ENCODE measurements at regions not wholly inside any gene's neighbourhood (a gene's known extent, or its start where the extent isn't known, plus 50 kb on each side); places are given as distances from the start of the nearest gene placed in this dataset.

DNA sequence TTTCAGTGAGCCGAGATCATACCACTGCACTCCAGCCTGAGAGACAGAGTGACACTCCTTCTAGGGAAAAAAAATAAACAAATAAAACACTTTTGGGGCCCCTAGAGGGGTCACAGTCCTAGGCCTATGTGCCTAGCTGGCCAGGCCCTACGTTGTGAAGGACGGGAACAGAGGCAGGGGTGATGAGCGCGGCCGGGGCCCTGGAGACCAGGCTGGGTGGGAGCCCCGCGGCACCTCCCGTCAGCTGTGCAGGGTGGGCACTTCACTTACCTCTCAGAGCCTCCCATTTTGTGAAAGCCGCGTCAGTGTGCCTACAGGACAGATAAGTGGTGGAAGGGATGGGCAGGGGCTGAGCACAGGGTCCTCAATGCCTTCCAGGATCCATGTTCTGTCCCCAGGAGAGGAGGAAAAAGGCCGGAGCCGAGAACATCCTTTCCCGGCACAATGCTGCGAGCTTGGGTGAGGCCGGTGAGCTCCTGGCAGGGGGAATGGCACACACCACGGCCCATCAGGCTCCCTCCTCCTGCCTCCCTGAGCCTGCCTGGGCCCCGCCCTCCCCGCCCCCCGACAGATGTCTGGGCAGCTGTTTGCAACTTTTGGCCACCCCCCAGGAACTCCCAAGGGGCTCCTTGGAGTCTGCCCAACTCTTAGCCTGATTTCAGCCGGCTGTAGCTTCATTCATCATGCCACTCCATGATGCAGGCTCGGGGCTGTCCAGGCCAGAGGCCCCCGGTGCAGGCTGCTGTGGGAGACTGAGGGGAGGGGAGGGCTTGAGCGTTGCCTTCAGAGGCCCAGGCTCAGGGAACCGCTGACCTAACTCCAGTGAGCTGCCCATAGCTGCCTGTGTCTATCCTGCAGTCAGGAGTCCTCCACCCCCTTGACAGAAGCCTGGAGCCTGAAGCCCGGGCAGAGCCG is 196.5 kb downstream of the TFCP2L1 start:
- TF ChIP-seq POLR2AphosphoS5 (IDR thresholded peaks at IDR 0.05; ENCODE audit: low read length) (no peak), CEBPB (IDR thresholded peaks at IDR 0.05; ENCODE audit: borderline replicate concordance in 1 of 2, low read depth in 2 of 2, low read length in 2 of 2) (no peak), EP300 (IDR thresholded peaks at IDR 0.05; ENCODE audit: borderline replicate concordance in 1 of 2, control insufficient read depth in 1 of 2, low read depth in 2 of 2, low read length in 2 of 2) (no peak), SREBF1 (IDR thresholded peaks at IDR 0.05; ENCODE audit: low read length) (no peak), TAF1 (IDR thresholded peaks at IDR 0.05; ENCODE audit: borderline replicate concordance, low read depth, low read length) (no peak), ZNF274 (IDR thresholded peaks at IDR 0.05; ENCODE audit: insufficient read depth, insufficient read length) (no peak), MTA3 (IDR thresholded peaks at IDR 0.05; ENCODE audit: borderline replicate concordance, low read length) (no peak)
